ENCODE measurements at regions not wholly inside any gene's neighbourhood (a gene's known extent, or its start where the extent isn't known, plus 50 kb on each side); places are given as distances from the start of the nearest gene placed in this dataset.

GRCh38 chr13:76160506-76160905 is 524.4 kb downstream of the LMO7 start:
- Histone ChIP-seq H3K36me3 (ENCODE audit: control insufficient read depth, insufficient read depth, low read length) (no peaks in the 10 kb centered on the region), H3K4me3 (replicated peaks; ENCODE audit: low read depth, low read length) (no peak overlapping the region), H3K27me3 (replicated peaks; ENCODE audit: control insufficient read depth, insufficient read depth, low read length) (no peaks in the 10 kb centered on the region)
- DNase-seq (ENCODE audit: extremely low read depth, insufficient read length): no peak
- TF ChIP-seq CTCF (IDR thresholded peaks at IDR 0.05; ENCODE audit: insufficient read depth, low read length, poor library complexity, severe bottlenecking): no peak

GRCh38 chr13:76157926-76158325 is 521.8 kb downstream of the LMO7 start:
- no peaks in the 10 kb centered on the region for H3K27me3 ChIP-seq (replicated peaks; ENCODE audit: control insufficient read depth, insufficient read depth, low read length)
- no peak for DNase-seq (ENCODE audit: extremely low read depth, insufficient read length)
- H3K4me3 ChIP-seq (replicated peaks; ENCODE audit: low read depth, low read length): no peak overlapping the region
- no peak for TF ChIP-seq CTCF (IDR thresholded peaks at IDR 0.05; ENCODE audit: insufficient read depth, low read length, poor library complexity, severe bottlenecking)
- no peaks in the 10 kb centered on the region for H3K36me3 ChIP-seq (ENCODE audit: control insufficient read depth, insufficient read depth, low read length)

GRCh38 chr13:76153239-76153638 is 517.1 kb downstream of the LMO7 start:
- DNase-seq (ENCODE audit: extremely low read depth, insufficient read length): no peak
- H3K27me3 ChIP-seq (replicated peaks; ENCODE audit: control insufficient read depth, insufficient read depth, low read length): no peaks in the 10 kb centered on the region
- no peak for TF ChIP-seq CTCF (IDR thresholded peaks at IDR 0.05; ENCODE audit: insufficient read depth, low read length, poor library complexity, severe bottlenecking)
- no peak overlapping the region for H3K4me3 ChIP-seq (replicated peaks; ENCODE audit: low read depth, low read length)
- H3K36me3 ChIP-seq (ENCODE audit: control insufficient read depth, insufficient read depth, low read length): no peaks in the 10 kb centered on the region

GRCh38 chr13:76148926-76149325 is 512.8 kb downstream of the LMO7 start:
- no peak overlapping the region for H3K4me3 ChIP-seq (replicated peaks; ENCODE audit: low read depth, low read length)
- no peaks in the 10 kb centered on the region for H3K27me3 ChIP-seq (replicated peaks; ENCODE audit: control insufficient read depth, insufficient read depth, low read length)
- no peak for DNase-seq (ENCODE audit: extremely low read depth, insufficient read length)
- H3K36me3 ChIP-seq (ENCODE audit: control insufficient read depth, insufficient read depth, low read length): no peaks in the 10 kb centered on the region
- no peak for TF ChIP-seq CTCF (IDR thresholded peaks at IDR 0.05; ENCODE audit: insufficient read depth, low read length, poor library complexity, severe bottlenecking)

GRCh38 chr13:76148374-76148773 is 512.2 kb downstream of the LMO7 start:
- H3K36me3 ChIP-seq (ENCODE audit: control insufficient read depth, insufficient read depth, low read length): no peaks in the 10 kb centered on the region
- DNase-seq (ENCODE audit: extremely low read depth, insufficient read length): no peak
- TF ChIP-seq CTCF (IDR thresholded peaks at IDR 0.05; ENCODE audit: insufficient read depth, low read length, poor library complexity, severe bottlenecking): no peak
- no peaks in the 10 kb centered on the region for H3K27me3 ChIP-seq (replicated peaks; ENCODE audit: control insufficient read depth, insufficient read depth, low read length)
- H3K4me3 ChIP-seq (replicated peaks; ENCODE audit: low read depth, low read length): no peak overlapping the region

- no peak for TF ChIP-seq CTCF (IDR thresholded peaks at IDR 0.05; ENCODE audit: insufficient read depth, low read length, poor library complexity, severe bottlenecking)
- H3K27me3 ChIP-seq (replicated peaks; ENCODE audit: control insufficient read depth, insufficient read depth, low read length): no peaks in the 10 kb centered on the region
- no peak for DNase-seq (ENCODE audit: extremely low read depth, insufficient read length)
- H3K36me3 ChIP-seq (ENCODE audit: control insufficient read depth, insufficient read depth, low read length): no peaks in the 10 kb centered on the region
- H3K4me3 ChIP-seq (replicated peaks; ENCODE audit: low read depth, low read length): no peak overlapping the region
These were observed 496.4 kb downstream of the LMO7 start for GRCh38 chr13:76132532-76132931.

Measured in GM06990 (cell line).